ENCODE measurements at regions not wholly inside any gene's neighbourhood (a gene's known extent, or its start where the extent isn't known, plus 50 kb on each side); places are given as distances from the start of the nearest gene placed in this dataset.

- TF ChIP-seq, protein P1, sequence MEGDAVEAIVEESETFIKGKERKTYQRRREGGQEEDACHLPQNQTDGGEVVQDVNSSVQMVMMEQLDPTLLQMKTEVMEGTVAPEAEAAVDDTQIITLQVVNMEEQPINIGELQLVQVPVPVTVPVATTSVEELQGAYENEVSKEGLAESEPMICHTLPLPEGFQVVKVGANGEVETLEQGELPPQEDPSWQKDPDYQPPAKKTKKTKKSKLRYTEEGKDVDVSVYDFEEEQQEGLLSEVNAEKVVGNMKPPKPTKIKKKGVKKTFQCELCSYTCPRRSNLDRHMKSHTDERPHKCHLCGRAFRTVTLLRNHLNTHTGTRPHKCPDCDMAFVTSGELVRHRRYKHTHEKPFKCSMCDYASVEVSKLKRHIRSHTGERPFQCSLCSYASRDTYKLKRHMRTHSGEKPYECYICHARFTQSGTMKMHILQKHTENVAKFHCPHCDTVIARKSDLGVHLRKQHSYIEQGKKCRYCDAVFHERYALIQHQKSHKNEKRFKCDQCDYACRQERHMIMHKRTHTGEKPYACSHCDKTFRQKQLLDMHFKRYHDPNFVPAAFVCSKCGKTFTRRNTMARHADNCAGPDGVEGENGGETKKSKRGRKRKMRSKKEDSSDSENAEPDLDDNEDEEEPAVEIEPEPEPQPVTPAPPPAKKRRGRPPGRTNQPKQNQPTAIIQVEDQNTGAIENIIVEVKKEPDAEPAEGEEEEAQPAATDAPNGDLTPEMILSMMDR (IDR thresholded peaks at IDR 0.05 in 4 of 5, conservative IDR thresholded peaks at IDR 0.05 in 1 of 5): no peak
- TF ChIP-seq POLR2A (IDR thresholded peaks at IDR 0.05): no peak
These were observed 122.5 kb upstream of the KLF6 start for GRCh38 chr10:3907514-3907913.
